GM19023 (cell line): ENCODE measurements at regions not wholly inside any gene's neighbourhood (a gene's known extent, or its start where the extent isn't known, plus 50 kb on each side); places are given as distances from the start of the nearest gene placed in this dataset.
"Not testable (repeated sequence)": the region's sequence is repeated elsewhere in the genome, so short reads cannot be mapped to it uniquely, and the experiment has no call there.

Experiments
- ATAC-seq: cut with Tn5 transposase; IDR thresholded peaks from one replicate; pipeline ENCODE4 v1.9.1; 2021; ENCODE audit warnings: mild to moderate bottlenecking, moderate library complexity; ENCODE audit not compliant: unreplicated experiment

DNA sequence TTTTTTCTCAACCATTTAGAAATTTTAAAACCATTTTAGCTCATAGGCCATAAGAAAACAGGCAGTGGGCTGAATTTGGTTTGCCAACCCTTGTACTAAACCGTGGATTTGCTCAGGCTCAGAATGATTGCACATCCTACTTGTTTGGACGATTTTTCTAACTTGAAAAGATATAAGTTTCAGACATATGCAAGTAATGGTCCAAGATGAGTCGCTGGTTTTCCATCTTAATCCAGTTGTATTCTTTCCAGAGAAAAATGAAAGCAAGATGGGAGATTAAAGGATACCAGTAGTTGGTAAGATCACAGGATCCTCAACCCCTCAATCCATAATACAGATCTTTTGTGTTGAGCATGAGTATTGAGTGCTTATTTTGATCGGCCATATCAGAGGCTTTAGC lies 250.9 kb downstream of the TINAG start:
- no peak for ATAC-seq

DNA sequence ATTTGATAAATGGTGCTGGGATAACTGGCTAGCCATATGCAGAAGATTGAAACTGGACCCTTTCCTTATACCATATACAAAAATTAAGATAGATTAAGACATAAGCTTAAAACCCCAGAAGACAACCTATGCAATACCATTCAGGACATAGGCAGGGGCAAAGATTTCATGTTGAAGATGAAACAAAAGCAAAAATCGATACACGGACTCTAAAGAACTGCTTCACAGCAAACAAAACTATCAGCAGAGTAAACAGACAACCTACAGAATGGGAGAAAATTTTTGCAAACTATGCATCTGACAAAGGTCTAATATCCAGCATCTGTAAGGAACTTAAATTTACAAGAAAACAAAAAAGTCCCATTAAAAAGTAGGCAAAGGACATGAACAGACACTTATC lies 255.9 kb downstream of the TINAG start:
- ATAC-seq = not testable (repeated sequence)

DNA sequence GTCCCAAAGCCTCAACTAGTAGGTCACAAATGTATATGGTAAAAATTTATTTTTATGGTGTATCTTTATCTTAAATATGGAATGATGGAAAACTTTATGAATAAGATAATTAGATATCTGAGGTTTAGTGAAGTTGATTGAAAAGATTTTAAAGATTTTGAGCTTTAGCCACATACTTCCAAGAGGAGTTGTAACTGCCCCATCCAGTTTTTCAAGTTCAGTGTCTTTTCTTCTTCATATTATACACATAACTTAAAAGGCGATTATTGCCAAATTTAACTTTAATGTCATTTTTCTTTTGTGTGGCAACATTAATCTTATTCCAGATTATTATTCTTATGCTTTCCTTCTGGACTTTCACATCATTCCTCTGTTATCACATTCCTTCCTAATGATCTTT lies 266.4 kb downstream of the TINAG start:
- no peak for ATAC-seq

DNA sequence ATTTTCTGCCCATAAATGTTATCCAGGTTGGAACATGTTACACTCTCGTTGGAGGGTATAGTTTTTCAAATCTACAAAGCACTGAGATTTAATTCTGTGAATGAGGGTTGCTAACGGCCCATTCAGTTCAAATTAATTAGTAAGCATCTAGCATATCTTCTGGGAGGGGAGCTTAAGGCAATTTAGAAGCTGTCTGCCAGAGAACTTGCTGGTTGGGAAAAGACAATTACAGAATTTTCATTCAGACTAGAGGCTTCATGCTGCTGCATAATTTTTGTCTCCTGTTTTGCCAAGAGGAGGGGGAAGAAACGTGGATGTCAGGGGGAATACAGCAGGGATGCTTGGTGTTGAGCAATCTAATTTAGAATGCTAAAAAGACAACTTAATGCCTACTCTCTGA lies 268.3 kb upstream of the FAM83B start:
- no peak for ATAC-seq

DNA sequence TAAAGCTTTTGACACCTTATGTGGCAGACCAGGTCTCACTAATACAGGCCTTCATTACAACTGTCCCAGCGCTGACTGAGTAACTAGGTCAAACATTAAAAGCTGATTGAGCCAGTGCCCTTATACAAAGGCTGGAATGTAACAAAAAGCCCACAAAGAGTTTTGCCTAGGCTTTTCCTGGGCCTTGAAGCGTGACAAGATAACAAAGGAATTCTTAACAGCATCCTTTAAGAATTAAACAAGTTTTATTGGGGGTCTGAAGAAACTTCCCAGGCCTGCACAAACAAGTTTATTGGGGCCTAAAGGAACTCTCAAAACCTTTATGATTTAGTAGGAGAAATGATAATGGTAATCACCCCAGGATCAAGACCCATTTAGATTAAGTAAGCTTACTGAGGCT lies 267.6 kb upstream of the FAM83B start:
- ATAC-seq = no peak

DNA sequence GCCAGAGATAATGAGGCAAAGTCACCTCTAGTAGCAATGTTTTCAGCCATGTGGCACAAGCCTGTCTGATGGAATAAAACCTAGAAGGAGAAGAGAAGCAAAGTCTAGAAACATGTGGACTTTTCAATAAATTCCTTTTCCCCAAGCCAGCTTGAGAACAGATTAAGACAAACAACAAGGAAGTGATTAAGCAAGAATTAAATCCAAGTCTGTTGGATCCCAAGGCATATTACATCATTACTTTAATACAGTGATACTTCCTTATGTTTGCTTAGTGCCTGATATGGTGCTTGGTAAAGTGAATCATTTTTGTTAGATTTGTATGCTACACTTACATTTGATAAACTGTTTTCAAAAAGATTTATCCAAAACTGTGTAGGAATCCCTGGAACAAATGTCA lies 260.3 kb upstream of the FAM83B start:
- ATAC-seq = no peak

DNA sequence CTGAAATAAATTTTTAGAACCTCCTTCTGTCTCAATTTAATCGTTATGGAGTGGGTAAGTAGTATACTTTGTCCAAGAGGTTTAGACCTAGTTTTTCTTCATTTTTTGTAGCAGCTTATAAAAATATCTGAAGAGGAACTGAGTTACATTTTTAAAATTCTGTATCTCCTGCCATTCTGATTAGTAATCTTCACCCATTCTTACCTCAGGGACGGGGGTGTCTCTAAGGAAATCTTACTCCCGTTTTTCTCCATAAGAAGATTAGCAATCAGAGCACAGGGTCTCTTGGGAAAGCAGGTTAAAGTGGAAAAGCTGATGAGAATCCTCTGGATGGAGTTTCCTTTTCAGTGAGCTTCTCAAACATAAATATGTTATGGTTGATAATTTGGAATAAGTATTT lies 259.3 kb upstream of the FAM83B start:
- ATAC-seq = no peak

DNA sequence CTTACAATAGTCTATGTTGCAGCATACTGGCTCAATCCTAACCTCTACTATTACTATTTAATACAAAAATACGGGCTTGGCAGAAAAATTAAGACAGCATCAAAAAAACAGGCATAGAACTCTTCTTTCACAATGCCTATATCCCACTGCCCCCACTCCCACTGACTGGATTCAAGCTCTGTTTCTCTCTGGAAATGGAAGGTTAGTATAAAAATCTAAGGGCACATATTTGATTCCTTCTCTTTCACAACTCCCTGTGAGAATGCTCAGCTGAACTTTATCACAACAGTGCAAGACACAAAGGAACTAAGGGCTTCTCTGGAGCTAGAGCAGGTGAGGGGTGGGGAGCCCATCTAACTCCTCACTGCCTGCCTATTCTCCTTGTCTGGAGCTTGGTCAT lies 258.4 kb upstream of the FAM83B start:
- no peak for ATAC-seq

DNA sequence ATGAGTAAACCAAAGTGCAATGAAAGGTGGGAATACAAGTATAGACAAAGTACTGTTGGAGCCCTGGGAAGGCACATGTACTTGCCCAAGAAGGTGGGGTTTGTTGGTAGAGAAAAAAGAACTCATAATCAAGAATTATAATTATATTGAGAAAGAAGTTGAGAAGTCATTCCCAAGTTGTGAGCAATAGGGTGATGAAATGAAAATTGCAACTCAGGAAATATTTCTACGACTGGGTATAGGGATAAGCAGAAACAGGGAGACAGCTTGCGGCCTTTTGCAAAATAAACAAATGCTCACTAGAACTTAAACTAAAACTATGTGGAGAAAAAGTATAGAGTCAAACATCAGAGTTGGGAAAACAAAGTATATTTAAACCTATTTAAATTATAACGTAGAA lies 250.7 kb upstream of the FAM83B start:
- no peak for ATAC-seq

DNA sequence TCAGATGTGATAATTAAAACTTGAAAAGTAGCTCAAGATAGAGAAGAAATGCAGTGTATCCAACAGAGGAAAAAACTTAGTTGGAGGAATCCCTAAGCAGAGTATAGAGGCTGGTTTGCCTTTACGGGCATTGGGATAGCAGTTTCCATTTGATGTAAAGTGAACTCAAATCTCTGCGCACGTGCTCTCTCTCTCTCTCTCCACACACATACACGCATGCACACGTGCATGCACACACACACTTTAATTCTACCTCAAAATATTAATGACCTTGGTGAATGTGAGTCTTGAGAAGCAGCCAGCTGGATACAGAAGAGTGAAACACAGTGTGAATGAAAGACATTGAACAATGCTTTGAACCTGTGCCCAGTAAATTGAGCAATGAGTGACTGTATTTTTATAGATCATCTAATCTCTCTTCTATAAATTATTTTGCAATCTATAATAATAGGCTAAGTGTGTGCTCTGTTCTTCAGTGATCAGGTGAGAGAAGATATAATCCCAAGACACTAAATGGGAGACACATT lies 247.7 kb upstream of the FAM83B start:
- no peak for ATAC-seq

DNA sequence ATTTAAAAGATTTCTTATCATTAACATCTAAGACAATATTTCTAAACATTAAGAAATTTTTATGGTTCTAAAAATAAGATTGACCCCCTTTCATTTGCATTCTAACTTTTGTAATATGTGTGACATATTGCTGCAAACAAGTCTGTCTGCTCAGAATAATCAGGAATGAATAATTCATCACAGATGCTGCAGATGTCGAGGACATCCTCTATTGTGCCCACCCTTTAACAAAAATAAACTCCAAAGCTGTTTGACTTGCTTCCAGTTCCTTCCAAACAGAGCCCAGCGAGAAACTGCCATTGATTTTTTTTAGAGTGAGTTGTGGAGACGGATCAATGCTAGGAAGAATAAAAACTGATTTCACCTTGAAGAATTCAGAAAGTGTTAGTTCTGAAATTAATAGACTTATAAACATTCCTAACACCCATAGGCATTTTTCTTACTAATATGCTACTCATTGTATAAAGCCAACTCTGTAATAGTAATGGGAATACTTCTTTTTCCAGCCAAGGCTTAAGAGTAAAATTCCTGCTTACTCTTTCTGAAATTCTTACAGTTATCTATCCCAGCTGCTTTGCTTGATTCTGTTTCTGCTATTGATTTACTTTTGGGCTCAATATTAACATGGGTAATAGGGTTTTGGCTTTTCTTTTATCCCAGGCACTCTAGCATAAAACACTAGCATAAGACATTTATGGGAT lies 244.8 kb upstream of the FAM83B start:
- no peak for ATAC-seq

DNA sequence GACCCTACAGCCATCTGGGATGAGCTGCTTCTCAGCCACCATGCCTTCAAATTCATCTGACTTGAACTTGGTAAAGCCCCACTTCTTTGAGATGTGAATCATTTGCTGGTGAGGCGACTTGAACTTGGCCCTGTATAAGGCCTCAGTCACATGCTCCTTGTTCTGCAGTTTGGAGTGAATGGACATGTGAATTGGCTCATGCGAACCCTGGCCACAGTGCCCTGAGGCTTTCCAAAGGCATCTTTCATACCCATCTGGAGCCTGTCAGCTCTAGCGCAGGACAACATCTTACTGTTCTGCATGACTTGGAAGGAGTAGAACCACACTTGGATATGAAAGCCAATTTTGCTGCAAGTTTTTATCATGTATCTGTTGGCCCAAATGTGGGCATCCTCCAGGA lies 244.0 kb upstream of the FAM83B start:
- ATAC-seq = no peak

DNA sequence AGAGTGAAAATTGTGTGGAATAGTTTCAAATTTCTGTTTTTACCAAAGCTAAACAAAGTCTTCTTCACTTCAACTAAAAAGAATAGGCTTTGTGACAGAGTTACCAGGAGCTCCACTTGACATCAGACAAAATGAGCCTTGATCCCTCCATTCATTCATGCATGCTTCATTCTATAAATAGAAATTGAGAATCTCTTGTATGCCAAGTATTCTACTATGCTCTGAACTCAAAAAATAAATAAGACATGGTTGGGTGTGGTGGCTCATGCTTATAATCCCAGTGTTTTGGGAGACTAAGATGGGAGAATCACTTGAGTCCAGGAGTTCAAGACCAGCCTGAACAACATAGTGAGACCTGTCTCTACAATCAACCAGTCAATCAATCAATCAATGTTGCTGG lies 236.6 kb upstream of the FAM83B start:
- ATAC-seq = no peak

DNA sequence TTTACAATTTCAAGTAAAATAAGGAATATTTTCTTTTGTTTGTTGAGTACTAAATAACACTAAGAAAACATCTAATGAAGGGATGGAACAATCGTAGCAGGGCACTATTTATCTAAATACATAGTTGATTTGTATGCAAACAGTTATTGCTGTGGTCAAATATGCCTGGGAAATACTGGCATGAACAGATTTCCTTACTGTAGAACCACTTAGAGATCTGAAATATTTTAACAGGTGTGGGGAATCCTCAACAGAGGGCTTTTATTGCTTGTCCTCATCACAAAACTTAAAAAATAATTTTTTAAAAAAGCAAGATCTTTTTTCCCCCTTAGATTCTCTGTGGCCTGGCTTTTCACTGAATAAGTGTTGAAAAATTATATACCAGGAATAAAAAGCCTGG lies 233.0 kb upstream of the FAM83B start:
- no peak for ATAC-seq

DNA sequence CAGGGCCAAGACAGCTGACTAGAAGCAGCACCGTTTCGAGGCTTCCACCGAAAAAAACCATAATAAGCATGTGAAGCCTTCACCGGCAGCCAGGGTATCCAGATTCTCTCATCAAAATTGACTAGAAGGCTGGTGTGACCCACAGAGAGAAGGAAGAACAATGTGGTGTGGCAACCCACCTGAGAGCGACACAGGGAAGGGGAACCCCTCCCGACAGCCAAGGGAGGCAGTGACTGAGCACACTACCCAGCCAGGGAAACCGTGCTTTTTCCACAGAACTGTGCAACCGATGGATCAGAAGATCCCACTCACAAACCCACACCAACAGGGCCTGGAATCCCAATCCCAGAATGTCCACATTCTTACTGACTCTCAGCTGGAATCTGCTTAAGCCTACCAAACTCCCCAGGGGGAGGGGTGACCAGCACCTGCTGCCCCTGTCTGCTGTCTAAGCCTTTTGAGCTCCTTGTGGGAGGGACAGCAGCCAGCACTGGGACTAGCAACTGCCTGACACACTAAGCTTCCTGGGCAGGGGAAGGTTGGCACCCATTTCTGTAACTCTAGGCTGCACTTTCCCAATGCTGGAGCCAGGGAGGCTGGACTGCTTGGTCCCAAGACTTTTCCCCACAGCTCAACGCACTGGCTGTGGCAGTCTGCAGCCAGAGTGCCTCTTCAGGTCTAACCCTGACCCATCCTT lies 231.9 kb upstream of the FAM83B start:
- ATAC-seq = no peak

DNA sequence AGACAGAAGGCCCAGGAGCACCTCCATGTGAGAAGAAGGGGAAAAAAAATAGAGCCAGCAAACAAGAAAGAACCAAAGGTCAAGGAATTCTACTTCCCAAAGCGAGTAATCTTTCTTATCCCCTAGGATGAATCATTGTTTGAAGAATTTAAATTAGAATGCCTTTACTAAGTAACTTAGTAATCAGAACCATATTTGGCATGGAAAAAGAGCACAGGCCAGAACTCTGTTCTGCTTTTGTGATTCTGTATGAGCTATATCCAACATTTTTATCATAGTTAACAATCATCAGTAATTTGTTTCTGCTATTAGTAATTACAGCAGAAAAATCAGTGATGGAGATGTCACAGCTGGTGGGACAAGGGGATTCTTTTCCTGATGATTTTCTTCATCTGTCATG lies 228.8 kb upstream of the FAM83B start:
- no peak for ATAC-seq

DNA sequence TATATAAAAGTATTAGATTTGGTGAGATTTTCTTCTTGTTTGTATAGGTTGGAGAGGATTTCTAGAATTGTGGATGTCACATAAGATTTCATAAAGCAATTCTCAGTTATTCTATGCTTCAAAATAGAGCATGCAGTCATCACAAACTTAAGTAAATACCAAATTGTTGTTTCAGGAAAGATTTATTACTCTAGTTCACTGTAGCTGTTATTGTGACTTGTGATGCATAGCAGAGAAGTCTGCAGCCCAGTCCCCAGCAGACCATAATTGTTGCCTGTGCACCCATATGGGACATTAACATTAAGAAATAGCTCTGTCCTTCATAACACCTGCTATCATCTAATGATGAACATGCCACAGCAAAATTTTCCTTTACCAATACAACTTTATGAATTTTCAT lies 228.0 kb upstream of the FAM83B start:
- ATAC-seq = no peak

DNA sequence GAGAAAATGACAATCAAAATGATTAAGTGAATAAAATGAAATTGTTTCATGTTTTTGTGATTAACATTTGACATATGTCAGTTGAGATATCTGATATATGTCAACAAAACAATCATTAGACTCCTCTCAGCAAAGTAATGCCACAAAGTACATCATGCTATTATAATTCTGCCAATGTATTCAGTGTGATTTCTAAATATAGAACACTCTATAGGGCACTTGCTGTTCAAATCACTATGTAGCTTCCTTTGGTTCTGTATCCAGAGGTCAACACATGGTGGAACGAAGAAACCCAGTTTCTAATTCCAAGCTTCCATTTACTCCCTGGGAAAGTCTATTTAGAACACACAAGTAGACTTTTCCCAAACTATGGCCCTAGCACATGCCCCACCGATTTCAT lies 227.5 kb upstream of the FAM83B start:
- no peak for ATAC-seq

DNA sequence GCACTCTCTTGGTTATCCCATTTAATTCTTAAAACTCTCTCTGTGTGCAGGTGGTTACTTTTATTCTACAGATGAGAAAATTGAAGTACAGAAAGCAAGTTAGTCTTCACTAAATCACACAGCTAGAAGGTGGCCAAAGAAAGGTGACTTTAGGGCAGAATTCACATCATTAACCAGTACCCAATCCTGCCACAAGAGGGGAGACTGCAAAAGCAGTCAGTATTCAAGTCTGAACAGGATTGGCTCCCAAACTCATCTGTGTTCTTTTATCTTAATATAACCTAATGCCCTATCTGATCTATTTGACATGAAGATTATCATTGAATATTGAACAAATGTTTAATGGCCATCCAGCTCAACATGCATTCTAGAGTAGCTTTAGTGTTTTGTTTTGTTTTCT lies 225.3 kb upstream of the FAM83B start:
- ATAC-seq = no peak

DNA sequence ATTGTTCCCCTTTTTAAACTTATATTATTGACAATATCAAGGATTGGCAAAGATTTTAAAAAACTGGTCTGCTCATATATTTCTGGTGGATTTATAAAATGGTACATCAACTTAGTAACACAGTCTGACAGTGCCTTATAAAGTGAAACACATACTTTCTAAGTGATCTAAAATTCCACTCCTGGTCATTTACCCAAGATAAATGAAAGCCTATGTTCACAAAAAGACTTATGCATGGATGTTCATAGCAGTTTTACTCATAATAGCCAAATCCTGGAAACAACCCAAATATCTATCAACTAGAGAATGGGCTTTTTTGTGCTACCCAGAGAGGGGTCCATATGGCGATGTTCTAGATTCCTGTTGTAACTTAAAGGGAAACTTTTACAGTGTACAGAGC lies 222.4 kb upstream of the FAM83B start:
- ATAC-seq = no peak

DNA sequence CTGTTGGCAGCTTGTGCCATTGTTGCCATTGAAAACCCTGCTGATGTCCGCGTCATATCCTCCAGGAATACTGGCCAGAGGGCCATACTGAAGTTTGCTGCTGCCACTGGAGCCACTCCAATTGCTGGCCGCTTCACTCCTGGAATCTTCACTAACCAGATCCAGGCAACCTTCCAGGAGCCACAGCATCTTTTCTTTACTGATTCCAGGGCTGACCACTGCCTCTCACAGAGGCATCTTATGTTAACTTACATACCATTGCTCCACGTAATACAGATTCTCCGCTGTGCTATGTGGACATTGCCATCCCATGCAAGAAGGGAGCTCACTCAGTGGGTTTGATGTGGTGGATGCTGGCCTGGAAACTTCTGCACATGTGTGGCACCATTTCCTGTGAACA lies 221.8 kb upstream of the FAM83B start:
- no peak for ATAC-seq

DNA sequence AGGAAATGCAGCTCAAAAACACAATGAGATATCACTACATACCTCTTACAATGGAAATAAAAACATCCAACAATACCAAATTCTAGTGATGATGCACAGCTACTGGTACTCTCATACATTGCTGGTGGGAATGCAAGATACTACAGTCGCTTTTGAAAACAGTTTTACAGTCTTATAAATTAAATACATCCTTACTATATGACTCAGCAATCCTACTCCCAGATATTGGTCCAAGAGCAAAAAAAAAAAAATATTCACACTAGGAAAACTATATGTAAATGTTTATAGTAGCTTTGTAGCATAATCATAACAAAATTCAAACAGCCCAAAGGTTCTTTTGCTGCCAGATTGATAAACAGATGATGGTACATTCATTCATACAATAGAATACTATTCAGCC lies 217.4 kb upstream of the FAM83B start:
- ATAC-seq = no peak
